ACHN (cell line): ENCODE measurements at regions not wholly inside any gene's neighbourhood (a gene's known extent, or its start where the extent isn't known, plus 50 kb on each side); places are given as distances from the start of the nearest gene placed in this dataset.

ENCODE experiments used
- DNase-seq: peaks from one replicate; pipeline ENCODE4 v3.0.0-alpha.2; 2015
- in situ Hi-C: cut with HindIII; loops from 2 replicates; pipeline ENCODE4 v1.10.0; 2017; ENCODE audit warnings: low sequenced_read_pairs, low pct_ligation_motif_present, low pct_unique_long_range_greater_than_20kb

- in situ Hi-C loops: no loop called here
- DNase-seq: peak; percentile 89
These were observed 254.4 kb upstream of the ZPLD1 start for GRCh38 chr3:102180280-102180931.

- peak; percentile 82 for DNase-seq
- in situ Hi-C loops: no loop called here
These were observed 253.5 kb upstream of the ZPLD1 start for GRCh38 chr3:102181175-102181920.

- peak; percentile 96 for DNase-seq
- in situ Hi-C loops: no loop called here
These were observed 252.7 kb upstream of the ZPLD1 start for GRCh38 chr3:102182162-102182561.

GRCh38 chr3:102183186-102183585 lies 251.6 kb upstream of the ZPLD1 start:
- in situ Hi-C loops: no loop called here
- no peak for DNase-seq

DNA sequence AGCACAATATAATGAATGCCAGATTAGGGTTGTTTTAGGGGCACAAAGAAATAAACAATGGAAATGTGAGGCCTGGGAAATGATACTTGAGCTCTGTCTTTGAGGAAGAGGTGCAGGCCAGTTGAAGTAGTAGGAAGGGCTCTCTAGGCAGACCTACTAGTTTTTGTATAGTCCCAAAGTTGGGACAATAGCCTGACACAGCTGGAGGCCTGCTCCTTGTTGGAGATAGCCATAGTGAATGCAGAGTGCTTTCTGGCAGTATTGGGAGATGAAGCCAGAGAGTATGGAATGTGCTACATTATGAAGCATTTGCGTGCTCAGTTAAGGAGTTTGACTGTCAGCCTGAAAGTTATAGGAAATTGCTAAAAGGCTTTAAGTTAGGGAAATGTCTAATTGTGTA lies 251.2 kb upstream of the ZPLD1 start:
- in situ Hi-C loops: no loop called here
- DNase-seq: no peak

- peak; percentile 43 for DNase-seq
- in situ Hi-C loops: no loop called here
These were observed 245.3 kb upstream of the ZPLD1 start for GRCh38 chr3:102189541-102189940.

DNA sequence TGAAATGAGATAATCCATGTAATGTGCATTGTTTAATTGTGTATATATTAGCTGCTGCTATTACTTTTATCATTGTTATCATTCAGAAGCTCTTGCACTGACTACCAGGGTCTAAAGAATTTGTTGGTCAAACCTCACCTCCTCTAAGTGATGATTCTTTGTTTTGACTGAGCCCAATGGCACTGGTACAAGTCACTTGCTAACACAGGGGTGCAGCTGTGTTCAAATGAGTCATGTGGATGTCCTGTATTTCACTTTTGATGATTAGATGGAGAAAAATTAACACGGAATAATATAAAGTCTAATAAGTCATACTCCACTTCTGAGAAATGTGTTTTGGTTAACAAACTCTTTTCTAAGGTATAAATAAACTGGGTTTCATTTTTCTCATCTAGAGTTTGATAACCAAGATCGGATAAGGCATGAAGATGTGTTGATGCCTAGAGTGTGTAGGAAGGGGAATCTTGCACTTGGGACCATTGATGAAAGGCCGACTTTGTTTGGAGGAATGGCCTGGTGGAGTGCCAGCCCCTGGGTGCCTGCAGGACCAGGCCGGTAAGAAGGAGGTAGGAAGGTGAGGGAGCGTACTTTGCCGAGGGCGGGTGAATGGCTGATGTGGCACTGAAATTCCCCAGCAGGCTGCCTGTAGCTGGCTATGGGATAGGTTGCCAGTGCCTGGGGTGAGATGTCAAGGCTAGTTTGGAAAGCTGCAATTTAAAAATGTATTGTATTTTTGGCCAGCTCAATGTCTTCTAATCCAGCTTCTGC lies 244.7 kb upstream of the ZPLD1 start:
- in situ Hi-C loops: no loop called here
- peak; percentile 44 for DNase-seq

GRCh38 chr3:102192575-102192974 lies 242.2 kb upstream of the ZPLD1 start:
- no peak for DNase-seq
- in situ Hi-C loops: no loop called here

GRCh38 chr3:102193255-102193654 lies 241.6 kb upstream of the ZPLD1 start:
- no peak for DNase-seq
- in situ Hi-C loops: no loop called here

GRCh38 chr3:102194001-102194400 lies 240.8 kb upstream of the ZPLD1 start:
- no peak for DNase-seq
- in situ Hi-C loops: no loop called here

GRCh38 chr3:102194760-102195159 lies 240.1 kb upstream of the ZPLD1 start:
- in situ Hi-C loops: no loop called here
- no peak for DNase-seq

GRCh38 chr3:102195198-102195948 lies 239.4 kb upstream of the ZPLD1 start:
- in situ Hi-C loops: no loop called here
- DNase-seq: peak; percentile 43

GRCh38 chr3:102200126-102200525 lies 234.7 kb upstream of the ZPLD1 start:
- in situ Hi-C loops: no loop called here
- DNase-seq: no peak

DNA sequence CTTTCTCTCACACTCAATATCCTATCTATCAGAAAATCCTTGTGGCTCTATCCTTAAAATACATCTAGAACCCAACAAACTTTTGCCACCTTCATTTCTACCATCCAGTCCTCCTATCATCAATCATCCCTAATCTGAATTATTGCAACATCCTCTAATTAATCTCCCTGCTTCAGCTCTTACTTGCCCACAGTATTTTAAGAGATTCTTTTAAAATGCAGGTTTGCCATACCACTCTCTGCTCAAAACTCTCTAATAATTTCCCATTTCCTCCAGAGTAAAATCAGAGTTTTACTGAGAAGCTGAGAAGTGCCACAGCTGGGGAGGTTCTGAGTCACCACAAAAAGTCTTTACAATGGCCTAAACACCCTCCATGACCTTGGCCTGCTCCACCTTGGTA lies 234.3 kb upstream of the ZPLD1 start:
- no peak for DNase-seq
- in situ Hi-C loops: no loop called here

- in situ Hi-C loops: no loop called here
- DNase-seq: no peak
These were observed 229.2 kb upstream of the ZPLD1 start for GRCh38 chr3:102205647-102206046.

GRCh38 chr3:102206511-102207031 lies 228.2 kb upstream of the ZPLD1 start:
- no peak for DNase-seq

DNA sequence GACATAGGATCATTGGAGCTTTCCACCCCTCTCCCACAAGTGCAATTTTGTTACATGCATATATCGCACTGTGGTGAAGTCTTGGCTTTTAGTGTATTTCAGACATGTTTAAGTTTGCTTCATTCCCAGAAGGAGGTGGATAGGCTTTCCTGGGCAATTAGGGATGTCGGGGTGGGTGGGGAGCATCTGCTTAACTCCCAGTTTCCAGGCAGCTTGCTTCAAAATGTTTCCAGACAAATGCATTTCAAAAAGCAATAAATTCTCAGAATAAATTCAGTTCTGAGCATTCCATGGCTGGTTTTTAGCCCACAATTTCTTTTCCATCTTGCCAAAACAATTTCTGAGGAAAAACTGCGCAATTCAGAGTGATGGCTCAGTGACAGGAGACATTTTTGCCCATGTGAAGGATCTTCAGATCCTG lies 227.7 kb upstream of the ZPLD1 start:
- in situ Hi-C loops: no loop called here
- DNase-seq: no peak

More at GRCh38 chr3:102206511-102207031, 228.2 kb upstream of the ZPLD1 start:
- in situ Hi-C loops: no loop called here

- in situ Hi-C loops: no loop called here
- no peak for DNase-seq
These were observed 219.6 kb upstream of the ZPLD1 start for GRCh38 chr3:102215166-102215565.

- in situ Hi-C loops: no loop called here
- DNase-seq: no peak
These were observed 211.7 kb upstream of the ZPLD1 start for GRCh38 chr3:102223132-102223531.
